ENCODE measurements at regions not wholly inside any gene's neighbourhood (a gene's known extent, or its start where the extent isn't known, plus 50 kb on each side); places are given as distances from the start of the nearest gene placed in this dataset.

DNA sequence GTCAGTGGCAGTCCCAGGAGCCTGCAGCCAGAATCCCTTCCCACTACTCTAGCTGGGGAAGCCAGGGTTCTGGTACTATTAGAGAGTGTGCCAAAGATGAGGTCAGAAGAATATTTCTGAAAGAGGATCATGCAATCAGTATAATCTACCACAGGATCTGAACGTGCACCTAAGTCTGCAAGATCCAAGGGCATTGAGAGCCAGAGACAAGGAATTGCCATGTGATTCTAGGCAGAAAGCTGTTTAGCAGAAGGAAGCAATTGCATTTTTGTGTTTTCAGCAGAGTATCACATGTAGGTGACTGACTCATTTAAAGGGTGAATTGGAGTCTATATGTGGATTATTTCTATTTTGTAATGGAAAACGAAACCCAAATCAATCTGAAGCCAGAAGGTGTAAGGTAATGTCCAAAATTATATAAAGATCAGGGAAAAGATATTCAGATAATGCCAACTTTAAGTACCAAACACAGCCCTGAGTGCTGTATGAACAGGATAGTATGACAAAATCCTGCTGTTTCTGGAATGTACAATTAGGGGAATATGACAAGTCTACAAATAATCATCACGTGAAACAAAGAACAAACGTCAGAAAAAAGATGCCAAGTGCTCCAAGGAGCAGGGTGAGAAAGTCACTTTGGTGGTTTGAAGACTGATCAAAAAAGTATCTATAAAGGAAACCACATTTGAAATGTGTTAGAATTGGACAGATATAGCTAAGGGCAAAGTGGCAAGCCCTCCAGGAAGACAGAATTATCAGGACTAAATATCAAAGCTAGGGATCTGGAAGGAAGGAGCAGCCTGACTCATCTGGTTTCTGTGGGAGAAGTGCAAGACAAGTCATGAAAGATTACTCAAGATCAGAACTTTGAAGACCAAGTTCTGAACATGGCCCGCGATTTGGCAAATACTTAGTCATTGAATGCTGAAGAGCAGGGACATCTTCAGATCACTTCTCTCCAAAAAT, 1036.6 kb downstream of the NTRK3 start:
- peak; percentile 51 for DNase-seq (ENCODE audit: low read depth)
- no peak for TF ChIP-seq CTCF (conservative IDR thresholded peaks at IDR 0.05; ENCODE audit: low read depth, low read length)
- H3K4me3 ChIP-seq (ENCODE audit: low read length), result no peak overlapping the region

DNA sequence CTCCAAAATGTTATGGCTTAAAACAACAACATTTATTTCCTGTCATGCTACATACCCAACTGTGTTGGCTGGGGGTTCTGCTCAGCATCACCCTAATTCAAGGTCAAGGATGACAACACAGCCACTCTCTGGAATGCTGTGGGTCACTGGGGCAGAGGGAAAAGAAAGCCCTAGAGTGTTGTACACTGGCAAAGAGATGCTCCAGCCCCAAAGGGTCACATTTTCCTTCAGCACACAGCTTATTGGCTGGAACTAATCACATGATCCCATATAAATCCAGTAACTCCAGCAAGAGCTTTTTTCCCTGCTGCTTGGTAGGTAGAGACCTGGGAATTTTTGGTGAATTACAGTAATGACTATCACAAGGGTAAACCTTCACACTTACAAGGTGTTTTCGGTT, 1041.4 kb downstream of the NTRK3 start:
- H3K4me3 ChIP-seq (ENCODE audit: low read length), result no peak overlapping the region
- no peak for DNase-seq (ENCODE audit: low read depth)
- no peak for TF ChIP-seq CTCF (conservative IDR thresholded peaks at IDR 0.05; ENCODE audit: low read depth, low read length)

- TF ChIP-seq CTCF (conservative IDR thresholded peaks at IDR 0.05; ENCODE audit: low read depth, low read length), result no peak
- no peak overlapping the region for H3K4me3 ChIP-seq (ENCODE audit: low read length)
- no peak for DNase-seq (ENCODE audit: low read depth)
Measured at GRCh38 chr15:87213626-87214025, 1042.9 kb downstream of the NTRK3 start.

- H3K4me3 ChIP-seq (ENCODE audit: low read length), result no peak overlapping the region
- no peak for TF ChIP-seq CTCF (conservative IDR thresholded peaks at IDR 0.05; ENCODE audit: low read depth, low read length)
- DNase-seq (ENCODE audit: low read depth), result no peak
Measured at GRCh38 chr15:87212041-87212440, 1044.5 kb downstream of the NTRK3 start.

DNA sequence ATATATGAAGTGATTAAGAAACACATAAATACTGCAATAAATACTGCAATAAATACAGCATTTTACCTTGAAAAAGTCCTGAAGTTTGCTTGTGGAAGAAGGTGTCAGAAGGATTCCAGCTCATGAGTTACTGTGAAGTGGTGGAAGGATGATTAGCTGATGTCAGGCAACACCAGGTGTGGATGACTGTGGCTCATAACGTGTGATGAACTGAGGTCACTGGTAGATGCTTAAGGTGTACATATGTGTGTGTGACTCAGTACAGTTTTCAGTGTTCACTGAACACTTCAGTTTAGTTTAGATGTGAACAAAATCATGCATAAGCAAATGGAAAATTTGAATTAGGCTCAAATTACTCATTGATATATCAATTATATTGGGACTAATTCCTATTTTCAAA, 1045.0 kb downstream of the NTRK3 start:
- TF ChIP-seq CTCF (conservative IDR thresholded peaks at IDR 0.05; ENCODE audit: low read depth, low read length), result no peak
- DNase-seq (ENCODE audit: low read depth), result no peak
- no peak overlapping the region for H3K4me3 ChIP-seq (ENCODE audit: low read length)

DNA sequence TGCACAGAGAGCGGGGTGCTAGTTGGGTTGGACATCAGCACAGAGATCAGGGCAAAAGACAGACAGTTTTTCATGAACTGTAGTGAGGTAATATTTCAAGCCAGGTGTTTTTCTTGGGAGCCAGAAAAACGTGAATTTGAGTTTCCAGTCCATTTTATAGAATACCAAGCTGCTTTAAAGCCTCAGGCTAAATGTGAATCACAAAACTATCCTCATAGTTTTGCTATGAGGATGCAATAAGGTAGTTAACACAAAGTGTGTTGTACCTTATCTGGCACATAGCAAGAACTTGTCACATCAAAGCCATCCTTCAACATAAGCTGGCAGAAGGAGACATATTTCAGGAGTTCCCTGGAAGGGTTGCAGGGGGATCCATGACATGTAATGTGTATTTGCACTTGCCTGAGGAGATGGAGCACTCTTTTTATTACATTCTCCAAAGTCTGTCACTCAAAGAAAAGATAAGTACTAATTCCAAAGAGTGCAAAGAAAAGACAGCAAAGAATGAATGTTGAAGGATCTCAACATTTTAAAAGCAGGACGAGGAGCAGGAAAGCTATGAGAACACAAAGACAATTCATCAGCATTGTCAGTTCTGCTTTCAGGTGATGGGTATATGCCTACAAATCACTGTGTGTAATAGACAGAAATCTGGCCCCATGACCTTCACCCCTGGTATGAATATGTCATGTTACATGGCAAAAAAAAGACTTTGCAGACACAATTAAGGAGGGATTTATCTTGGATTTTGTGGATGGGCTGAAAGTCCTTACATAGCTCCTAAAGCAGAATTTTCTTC, 1046.4 kb downstream of the NTRK3 start:
- TF ChIP-seq CTCF (conservative IDR thresholded peaks at IDR 0.05; ENCODE audit: low read depth, low read length), result no peak
- no peak for DNase-seq (ENCODE audit: low read depth)
- no peak overlapping the region for H3K4me3 ChIP-seq (ENCODE audit: low read length)
